CD4-positive, alpha-beta T cell treated with Interleukin-17A for 1 hour (primary cell): ENCODE measurements at regions not wholly inside any gene's neighbourhood (a gene's known extent, or its start where the extent isn't known, plus 50 kb on each side); places are given as distances from the start of the nearest gene placed in this dataset.
"Not testable (repeated sequence)": the region's sequence is repeated elsewhere in the genome, so short reads cannot be mapped to it uniquely, and the experiment has no call there.

Experiments
- DNase-seq: peaks from one replicate; pipeline ENCODE4 v3.0.0-alpha.2; 2020

DNA sequence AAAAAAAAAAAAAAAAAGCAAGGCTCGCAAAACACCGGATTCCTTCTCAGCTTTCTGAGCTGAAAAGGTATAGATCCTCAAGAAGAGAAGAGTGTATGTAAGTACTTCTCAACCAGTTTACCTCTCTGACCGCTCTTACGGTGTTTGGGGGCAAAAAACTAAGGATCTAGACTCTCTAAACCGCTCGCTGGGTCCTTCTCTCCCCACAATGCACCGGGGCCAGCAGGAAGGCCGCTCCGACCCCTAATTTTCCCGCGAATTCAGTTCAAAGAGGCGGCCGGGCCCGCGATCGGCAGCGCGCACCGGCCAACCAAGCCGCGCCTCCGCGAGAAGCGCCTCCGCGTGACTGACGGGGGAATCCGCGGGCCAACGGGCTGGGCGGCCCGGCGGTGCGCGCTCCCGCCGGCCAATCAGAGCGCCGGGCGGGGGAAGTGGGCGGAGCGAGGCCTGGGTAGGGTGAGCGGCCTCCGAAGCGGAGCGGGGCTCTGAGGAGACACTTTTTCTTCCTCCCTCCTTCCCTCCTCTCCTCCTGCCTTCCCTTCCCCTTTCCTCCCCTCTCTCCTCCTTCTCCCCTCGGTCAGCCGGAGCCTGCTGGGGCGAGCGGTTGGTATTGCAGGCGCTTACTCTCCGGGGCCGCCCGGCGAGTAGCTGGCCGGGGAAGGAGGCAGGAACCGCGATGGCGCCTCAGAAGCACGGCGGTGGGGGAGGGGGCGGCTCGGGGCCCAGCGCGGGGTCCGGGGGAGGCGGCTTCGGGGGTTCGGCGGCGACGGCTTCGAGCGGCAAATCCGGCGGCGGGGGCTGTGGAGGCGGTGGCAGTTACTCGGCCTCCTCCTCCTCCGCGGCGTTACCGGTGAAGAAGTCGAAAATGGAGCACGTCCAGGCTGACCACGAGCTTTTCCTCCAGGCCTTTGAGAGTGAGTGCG lies 93.0 kb downstream of the CRLF3 start:
- DNase-seq, result peak; percentile 89

DNA sequence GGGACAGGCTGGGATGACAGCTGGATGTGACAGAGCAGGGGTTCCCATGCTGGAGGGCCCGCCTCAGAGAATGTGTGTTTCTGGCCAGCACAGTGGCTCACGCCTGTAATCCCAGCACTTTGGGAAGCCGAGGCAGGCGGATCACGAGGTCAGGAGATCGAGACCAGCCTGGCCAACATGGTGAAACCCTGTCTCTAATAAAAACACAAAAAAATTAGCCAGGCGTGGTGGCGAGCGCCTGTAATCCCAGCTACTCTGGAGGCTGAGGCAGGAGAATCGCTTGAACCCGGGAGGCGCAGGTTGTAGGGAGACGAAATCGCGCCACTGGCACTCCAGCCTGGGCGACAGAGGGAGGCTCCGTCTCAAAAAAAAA lies 93.7 kb downstream of the CRLF3 start:
- DNase-seq, result not testable (repeated sequence)

DNA sequence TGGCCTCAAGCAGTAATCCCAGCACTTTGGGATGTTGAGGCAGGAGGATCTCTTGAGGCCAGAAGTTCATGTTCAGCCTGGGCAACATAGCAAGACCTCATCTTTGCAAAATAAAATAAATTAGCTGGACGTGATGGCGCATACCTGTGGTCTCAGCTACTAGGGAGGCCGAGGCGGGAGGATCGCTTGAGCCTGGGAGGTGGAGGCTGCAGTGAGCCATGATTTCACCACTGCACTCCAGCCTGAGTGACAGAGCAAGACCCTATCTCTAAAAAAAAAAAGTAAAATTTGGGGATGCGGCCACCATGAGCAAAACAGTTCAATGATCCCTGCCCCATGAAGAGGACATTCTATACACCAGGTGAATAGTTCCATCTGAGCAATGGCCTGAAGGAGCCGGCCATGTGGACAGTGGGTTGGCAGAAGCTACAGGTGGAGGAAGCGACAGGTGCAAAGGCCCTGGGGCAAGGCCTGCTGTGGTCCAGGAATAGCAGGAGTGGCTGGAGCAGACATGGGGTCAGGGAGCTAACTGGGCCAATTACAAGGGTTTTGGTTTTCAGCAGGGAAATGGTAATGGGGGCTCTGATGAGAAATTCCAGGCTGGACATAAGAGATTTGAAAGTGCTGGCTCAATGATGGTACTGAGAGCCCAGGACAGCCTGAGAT lies 94.2 kb downstream of the CRLF3 start:
- not testable (repeated sequence) for DNase-seq

DNA sequence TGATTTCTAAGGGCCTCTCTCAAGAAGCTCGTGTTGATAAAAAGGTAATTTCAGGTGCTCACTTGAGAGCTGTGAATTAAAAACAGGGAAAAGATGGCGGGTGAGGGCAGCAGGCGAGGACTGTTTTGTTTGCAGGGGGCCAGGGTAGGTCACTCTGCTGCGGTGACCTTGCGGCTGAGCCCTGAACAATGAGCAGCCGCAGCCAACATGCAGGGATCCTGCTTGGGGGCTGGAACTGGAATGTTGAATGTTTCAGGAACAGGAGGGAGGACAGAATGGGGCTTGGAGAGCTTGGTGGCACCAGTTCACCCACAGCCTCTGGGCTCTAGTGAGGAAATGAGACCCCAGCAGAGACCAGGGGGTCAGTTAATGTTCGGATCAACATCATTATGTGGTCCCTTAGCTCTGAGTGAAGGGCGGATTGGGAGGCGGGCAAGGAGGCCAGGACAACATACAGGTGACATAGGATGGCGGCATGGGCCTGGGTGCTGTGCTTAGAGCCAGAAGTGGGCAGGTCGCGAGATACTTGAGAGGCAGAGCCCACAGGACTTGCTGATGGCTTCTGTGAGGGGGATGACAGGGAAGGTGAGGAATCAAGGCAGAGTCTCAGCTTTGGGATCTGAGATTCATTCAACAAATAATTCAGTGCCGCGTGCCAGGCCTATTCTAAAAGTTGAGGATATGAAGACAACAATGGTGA lies 94.9 kb downstream of the CRLF3 start:
- not testable (repeated sequence) for DNase-seq

DNA sequence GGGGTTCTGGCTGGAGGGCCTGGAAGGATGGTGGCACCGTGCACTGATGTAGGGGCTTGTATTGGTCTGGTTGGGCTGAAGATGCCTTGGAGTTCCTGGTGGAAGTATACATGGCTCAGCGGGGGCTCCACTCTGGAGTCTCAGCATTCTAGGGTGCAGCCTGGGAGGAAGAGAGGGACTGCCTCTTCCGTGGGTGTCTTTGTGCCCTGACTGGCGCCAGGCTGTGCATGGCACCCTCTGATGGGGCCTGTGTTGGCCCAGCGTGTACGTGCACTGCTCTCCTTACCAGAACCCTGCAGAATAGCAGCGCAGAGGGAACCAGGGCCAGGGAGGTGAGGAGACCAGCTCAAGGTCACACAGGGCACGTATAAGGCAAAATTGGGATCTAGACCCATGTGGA lies 97.0 kb downstream of the CRLF3 start:
- DNase-seq, result not testable (repeated sequence)

DNA sequence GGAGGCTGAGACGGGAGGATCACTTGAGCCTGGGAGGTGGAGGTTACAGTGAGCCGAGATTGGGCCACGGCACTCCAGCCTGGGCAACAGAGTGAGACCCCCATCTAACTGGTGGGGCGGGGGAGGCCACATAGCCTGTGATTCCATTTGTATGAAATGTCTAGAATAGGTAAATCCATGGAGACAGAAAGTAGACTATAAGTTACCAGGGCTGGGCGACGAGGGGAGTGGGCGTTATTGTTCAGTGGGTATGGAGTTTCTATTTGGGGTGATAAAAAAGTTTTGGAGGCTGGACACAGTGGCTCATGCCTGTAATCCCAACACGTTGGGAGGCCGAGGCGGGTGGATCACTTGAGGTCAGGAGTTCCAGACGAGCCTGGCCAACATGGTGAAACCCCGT lies 97.8 kb downstream of the CRLF3 start:
- not testable (repeated sequence) for DNase-seq

DNA sequence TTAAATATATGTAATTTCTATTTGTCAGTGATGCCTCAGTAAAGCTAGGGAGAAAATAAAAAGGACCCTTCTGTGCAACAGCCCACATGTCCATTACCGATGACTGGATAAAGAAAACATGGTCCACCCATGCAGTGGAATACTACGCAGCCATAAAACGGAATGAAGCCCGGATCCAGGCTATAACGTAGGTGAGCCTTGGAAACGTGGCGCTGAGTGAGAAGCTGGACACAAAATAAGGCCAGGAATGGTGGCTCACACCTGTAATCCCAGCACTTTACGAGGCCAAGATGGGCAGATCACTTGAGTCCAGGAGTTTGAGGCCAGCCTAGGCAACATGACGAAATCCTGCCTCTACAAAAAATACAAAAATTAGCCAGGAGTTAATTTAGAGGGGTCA lies 98.2 kb downstream of the CRLF3 start:
- DNase-seq, result not testable (repeated sequence)

DNA sequence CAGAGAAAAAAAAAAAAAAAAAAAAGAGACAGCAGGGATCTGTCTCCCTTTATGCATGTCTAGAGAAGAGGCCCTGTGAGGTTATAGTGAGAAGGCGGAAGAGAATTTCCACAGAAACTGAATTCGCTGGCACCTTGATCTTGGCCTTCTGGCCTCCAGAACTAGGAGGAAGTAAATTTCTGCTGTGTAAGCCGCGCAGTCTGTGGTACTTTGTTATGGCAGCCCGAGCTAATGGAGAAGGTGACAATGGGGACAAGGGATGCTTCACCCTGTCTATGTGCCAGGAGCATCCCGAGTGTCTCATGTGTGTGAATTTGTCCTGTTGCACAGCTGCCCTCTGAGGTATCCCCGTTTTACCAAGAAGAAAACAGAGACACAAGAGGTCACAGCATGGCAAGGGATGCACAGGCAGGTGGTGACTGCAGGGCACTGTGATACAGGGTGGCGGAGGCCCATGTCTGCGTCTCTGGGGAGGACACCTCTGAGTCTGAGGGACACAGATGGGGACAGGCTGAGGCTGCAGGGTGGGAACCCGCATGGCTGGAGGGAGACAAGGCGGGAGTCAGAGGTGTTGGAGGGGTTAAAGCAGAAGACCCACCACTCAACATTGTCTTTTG lies 100.3 kb downstream of the CRLF3 start:
- DNase-seq, result not testable (repeated sequence)

DNA sequence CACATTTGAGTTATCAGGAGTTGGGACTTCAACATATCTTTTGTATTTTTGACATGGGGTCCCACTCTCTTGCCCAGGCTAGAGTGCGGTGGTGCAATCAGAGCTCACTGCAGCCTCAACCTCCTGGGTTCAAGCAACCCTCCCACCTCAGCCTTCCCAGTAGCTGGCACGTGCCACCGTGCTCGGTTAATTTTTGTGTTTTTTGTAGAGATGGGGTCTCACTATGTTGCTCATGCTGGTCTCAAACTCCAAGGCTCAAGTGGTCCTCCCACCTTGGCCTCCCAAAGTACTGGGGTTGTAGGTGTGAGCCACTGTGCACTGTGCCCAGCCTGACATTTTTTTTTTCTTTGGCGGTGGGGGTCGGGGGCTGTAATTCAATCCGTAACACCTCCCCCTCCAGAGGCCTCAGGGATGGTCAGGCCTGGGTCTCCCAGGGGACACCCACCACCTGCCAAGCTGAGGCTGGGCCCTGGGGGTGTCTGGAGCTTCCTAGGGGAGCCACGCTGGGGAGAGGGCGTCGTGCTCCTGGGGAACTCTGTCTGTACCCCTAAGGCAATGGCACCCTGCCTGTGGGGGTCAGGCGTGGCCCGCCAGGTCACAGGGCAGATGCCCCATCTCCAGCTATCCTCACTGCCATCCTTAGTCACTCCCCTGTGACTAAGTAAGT lies 102.2 kb downstream of the CRLF3 start:
- DNase-seq, result not testable (repeated sequence)

DNA sequence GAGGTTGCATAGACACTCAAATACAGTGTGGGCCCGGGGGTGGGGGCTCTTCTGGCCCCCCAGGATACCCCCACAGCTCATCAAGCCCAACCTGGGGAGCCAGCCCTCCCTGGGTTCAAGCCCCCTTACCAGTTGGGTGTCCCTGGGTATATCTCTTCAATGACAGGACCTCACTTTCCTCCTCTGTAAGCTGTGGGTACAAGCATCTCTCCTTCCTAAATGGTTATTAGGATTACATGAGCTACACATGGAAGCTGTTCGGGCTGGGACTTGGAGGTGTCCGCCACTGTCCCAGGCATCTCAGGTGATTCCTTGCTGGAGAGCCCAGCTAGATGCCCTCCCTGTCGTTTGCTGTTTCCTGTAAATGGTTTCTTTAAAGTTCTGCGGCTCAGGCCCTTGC lies 103.5 kb downstream of the CRLF3 start:
- not testable (repeated sequence) for DNase-seq

DNA sequence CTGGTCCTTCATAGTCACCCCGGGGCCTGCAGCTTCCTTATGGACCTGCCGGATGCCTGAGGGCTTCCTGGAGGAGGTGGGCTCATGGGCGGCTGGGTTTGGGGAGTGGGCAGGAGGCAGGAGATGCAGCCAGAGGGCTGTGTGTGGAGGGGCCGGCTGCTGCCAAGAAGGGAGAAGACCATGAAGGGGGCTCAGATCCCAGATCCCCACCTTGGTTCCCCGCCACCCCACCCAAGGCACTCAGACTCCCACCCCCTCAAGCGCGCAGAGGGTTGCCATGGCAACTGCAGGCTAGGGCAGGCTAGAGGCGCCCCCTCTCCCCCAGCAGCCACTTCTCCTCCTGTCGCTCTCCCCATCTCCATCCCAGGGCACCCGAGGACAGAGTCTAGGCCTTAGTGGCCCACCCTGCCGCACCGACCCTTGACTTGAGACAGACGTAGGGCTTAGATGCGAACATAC lies 104.5 kb downstream of the CRLF3 start:
- no peak for DNase-seq

DNA sequence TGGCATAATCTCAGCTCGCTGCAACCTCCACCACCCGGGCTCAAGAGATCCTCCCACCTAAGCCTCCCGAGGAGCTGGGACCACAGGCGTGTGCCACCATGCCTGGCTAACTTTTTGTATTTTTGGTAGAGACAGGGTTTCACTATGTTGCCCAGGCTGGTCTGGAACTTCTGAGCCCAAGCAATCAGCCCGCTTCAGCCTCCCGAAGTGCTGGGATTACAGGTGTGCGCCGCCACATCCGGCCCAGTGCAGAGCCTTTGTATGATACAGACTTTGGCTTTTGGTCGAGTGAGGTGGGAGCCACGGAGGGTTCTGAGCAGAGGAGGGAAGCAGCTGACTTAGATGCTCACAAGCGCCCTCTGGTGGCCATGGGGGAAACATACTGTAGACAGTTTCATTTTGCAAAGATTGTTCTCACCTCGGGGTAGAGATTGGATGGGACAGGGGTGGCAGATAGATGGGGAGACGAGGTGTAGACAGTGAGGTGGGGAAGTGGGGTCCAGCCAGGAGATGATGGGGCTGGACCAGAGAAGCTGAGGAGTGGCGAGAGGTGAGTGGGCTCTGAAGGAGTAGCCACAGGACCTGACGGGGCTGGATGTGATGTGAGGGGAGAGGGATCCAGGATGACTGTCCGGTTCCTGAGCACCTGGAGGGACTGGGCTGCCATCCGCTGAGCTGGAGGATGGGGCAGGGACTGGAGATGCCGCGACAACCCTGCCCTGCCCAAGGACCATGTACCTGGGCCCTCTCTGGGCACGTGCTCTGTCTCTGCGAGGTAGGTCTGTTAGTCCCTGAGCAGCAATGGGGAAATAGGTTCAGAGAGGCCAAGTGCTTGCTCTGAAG lies 105.1 kb downstream of the CRLF3 start:
- peak; percentile 79 for DNase-seq

DNA sequence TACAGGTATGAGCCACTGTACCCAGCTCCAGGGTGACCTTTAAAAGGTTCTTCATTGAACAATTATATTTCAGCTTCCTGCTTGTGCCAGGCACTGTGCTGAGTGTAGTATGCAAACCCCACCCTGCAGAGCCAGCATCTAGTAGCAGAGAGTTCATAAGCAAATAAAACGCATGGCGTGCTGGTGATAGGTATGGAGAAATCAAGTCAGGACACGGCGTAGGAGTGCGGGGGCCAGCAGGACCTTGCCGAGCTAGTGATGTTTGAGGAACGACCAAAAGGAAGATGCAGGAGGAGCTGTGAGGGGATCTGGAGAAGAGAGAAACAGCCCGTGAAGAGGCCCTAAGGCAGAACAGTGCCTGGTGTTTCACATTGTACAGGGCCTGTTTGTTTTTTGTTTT lies 105.8 kb downstream of the CRLF3 start:
- not testable (repeated sequence) for DNase-seq

DNA sequence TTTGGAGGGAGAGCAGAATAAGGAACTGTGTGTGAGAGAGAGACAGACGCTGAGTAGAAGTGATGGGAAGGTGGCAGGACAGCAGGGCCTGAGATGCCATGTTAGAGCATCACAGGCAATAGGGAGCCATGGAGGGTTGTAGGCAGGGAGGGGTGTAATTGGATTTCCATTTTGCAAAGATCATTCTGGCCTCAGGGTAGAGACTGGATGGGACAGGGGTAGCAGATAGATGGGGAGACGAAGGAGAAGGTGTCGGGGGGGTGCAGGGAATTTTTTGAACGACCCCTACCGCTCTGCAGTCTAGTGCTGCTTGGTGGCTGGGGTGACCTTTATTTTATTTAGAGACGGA lies 106.4 kb downstream of the CRLF3 start:
- DNase-seq, result not testable (repeated sequence)

DNA sequence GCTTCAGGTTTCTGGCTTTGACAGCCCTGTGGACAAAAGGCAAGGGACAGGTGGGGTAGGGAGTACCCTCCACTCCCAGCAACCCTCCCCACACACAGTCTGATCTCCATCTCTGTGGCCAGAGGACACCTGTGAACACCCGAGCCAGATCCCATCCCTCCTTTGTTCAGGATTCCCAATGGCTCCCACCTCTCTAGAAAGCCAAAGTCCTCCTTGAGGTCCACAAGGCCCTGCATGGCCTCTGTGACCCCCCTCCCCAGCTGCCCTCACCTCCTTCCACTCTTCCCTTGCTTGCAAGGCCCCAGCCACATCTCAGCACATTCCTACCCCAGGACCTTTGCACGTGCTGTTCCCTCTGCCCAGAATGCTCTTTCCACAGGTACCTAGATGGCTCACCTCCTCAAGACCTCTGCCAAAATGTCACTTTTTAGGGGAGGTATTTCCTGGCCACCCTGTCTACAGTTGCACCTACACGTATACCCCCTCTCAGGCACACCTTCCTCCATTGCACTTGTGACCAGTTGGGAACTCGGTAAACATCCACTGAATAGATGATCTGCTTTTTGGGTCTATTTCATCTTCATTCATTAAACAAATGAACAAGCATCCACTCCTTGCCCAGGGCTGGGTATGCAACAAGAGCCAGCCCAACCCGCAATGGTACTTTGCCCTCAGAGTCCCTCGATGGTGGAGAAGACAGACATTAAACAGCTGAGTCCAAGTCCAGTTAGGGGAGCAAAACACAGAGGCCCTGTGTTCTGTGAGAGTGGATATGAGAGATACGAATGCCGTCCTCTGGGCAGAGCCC lies 107.0 kb downstream of the CRLF3 start:
- no peak for DNase-seq

DNA sequence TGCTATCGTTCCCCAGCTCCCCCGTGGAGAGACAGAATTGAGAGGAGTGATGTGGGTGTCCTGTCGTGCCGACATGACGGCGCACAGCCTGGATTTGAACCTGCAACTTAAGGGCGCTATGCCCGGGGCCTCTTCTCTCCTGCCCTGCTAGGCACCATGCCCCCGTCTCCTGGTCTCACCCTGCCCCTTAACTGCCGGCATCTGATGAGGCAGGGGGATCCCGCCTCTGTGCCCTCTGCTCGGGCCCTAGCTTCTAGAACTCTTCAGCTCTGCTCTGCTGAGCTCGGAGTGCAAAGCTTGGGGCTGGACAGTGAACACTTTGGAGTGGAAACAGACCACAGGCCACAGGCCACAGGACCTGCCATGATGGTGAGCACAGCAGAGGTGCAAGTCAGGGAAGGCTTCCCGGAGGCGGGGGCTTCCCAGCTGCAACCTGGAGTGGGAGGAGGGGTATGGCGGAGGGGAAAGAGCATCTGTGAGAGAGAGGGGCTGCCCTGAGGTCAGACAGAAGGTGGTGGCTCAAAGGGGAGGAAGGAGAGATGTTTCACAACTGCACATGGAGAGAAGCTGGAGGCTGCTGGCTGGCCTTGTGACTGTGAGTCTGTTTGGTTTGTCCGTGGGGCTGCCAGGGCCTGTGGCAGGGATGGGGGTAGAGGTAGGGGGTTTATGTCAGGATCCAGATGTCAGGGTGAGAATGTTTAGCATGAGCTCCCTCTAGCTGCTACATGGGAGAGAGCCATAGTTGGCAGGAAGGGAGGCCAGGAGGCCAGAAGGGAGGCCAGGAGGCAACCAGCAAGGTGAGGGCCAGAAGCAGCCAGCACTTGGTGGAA lies 107.8 kb downstream of the CRLF3 start:
- DNase-seq, result no peak

DNA sequence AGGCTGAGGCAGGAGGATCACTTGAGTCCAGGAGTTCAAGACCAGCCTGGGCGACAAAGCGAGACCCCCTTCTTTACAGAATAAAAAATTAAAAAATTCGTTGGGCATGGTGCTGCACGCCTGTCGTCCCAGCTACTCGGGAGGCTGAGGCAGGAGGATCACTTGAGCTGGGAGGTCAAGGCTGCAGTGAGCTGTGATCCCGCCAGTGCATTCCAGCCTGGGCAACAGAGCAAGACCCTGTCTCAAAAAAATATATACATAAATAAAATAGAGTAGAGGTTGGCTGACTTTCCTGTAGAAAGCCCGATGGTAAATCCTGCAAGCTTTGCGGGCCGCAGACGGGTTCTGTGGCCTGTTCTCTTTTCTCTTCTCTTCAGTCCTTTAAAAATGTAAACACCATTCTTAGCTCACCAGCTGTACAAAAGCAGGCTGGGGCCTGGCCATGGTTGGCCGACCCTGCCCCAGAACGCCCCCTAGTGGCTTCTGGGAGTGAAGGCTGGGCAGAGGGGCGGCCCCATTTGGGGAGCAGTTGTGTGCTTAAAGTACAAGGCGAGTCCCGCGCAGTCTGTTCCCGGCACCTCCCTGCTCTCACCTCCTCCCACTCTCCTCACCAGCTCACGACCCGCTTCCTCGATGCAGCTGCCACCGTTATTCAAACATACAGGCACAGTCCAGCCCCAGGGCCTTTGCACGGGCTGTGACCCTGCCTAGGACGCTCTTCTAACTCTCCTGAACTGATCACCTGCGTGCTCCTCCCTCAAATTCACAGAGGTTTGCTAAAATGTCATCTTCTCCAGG lies 109.5 kb downstream of the CRLF3 start:
- peak; percentile 67 for DNase-seq

DNA sequence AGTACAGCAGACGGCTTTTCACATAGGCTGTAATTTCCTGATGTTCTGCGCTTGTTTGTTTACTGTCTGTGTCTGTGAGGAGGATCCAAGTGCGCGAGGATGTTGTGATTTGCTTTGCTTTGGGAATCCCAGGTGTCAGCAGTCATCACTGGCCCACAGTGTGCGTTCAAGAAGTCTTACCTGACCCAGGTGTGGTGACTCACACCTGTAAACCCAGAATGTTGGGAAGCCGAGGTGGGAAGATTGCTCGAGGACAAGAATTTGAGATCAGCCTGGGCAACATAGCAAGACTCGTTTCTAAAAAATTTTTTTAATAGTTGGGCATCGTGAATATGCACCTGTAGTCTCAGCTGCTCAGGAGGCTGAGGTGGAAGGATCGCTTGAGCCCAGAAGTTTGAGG lies 110.7 kb downstream of the CRLF3 start:
- DNase-seq, result not testable (repeated sequence)

DNA sequence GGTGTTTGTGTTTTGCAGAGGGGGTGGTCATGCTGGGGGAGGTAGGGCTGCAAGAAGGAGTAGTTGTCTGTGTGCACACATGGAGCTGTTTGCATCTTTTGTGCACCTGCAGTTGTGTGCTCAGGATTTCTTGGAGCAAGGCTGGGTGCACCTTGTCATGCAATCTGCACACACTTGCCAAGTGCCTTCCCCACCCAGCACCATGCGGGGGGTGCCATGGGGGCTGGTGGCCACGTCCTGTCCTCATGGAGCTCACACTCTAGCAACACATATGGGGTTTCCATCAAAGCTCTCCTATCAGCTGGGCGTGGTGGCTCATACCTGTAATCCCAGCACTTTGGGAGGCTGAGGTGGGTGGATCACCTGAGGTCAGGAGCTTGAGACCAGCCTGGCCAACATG lies 111.6 kb downstream of the CRLF3 start:
- not testable (repeated sequence) for DNase-seq
